Thoracic aorta (tissue), 2 donors: ENCODE measurements at regions not wholly inside any gene's neighbourhood (a gene's known extent, or its start where the extent isn't known, plus 50 kb on each side); places are given as distances from the start of the nearest gene placed in this dataset.
A peak's percentile ranks its signal among the peaks of the same experiment; 100 is the strongest.

Experiments
- ATAC-seq: fragments of 150-250 bp; one replicate; pipeline ENCODE4 v1.8.0; 2017; ENCODE audit warnings: low read depth; ENCODE audit not compliant: insufficient number of reproducible peaks, low FRiP score
- DNase-seq: peaks from one replicate; pipeline ENCODE4 v3.0.0-alpha.2; 2020; ENCODE audit warnings: low spot score
- H3K27ac ChIP-seq, 2 donors: fragments of 200-600 bp; sonication (generic); 1 replicate in 1 of 2; 2 replicates in 1 of 2; pipeline ENCODE4 v1.5.1; 2016; ENCODE audit warnings: mild to moderate bottlenecking in 2 of 2, moderate library complexity in 2 of 2
- H3K27me3 ChIP-seq: fragments of 200-600 bp; sonication (generic); replicated peaks from 2 replicates; pipeline ENCODE4 v1.6.0; 2016; ENCODE audit warnings: mild to moderate bottlenecking; ENCODE audit not compliant: insufficient read depth
- H3K36me3 ChIP-seq: fragments of 200-600 bp; sonication (generic); one replicate; pipeline ENCODE4 v1.5.1; 2016
- H3K4me1 ChIP-seq, 2 donors: fragments of 200-600 bp; sonication (generic); 1 replicate in 1 of 2; 2 replicates in 1 of 2; pipeline versions ENCODE4 v1.5.1 to v1.6.0; 2016; ENCODE audit warnings: low read depth in 2 of 2, mild to moderate bottlenecking in 1 of 2; ENCODE audit not compliant: control insufficient read depth in 1 of 2
- H3K4me3 ChIP-seq: fragments of 200-600 bp; sonication (generic); 2 replicates; pipeline ENCODE4 v1.5.1; 2016; ENCODE audit warnings: mild to moderate bottlenecking
- H3K9me3 ChIP-seq: fragments of 200-600 bp; sonication (generic); 2 replicates; pipeline ENCODE4 v1.5.1; 2016
- TF ChIP-seq, protein P1 (sequence below): fragments of 200-600 bp; sonication (generic); IDR thresholded peaks from one replicate; pipeline ENCODE4 v1.5.1; 2019; ENCODE audit warnings: antibody characterized with exemption

DNA sequence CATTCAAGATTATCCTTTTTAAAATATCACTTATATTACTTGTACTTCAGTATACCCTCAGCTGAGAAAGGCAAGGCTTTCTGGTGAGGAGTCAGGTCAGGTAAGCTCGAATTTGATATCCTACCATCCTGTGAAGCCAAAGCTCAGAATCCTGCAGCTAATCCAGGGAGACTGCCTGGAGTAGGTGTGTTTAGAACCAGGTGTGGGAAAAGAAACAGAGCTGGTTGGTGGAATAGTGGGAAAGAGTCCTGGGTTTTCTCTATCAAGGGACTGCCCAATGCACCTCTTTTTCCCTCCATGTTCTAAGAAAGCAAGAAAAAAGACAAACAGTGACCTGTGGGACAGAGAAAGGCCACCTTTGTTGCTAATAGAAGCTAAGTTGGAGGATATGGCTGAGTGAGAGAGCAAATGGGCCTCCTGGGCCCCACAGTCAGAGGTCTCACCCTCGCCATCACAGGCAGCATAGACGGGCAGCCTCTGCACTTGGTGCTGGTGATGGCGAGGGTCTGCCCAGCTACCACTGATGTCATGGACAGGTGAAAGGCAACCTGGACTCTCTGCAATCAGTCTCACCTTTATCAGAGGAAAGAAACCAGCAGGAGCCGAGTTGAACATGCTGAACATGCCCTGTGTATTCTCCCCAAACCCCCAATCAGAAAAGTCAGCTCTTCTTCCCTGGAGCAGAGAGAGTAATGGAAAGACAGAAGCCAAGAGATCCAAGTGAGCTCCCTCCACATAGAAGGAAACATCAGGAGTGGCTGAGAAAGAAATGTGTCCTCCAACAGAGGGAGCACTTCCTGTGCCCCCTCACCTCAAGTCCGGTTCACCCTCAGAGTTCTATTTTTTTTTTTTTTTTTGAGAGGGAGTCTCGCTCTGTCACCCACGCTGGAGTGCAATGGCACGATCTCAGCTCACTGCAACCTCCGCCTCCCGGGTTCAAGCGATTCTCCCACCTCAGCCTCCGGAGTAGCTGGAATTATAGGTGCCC is 491.3 kb downstream of the BUD13 start:
- no peaks in the 10 kb centered on the region for H3K27me3 ChIP-seq
- H3K4me3 ChIP-seq = no peak overlapping the region
- ATAC-seq (no peak), DNase-seq (no peak)
- TF ChIP-seq, protein P1, sequence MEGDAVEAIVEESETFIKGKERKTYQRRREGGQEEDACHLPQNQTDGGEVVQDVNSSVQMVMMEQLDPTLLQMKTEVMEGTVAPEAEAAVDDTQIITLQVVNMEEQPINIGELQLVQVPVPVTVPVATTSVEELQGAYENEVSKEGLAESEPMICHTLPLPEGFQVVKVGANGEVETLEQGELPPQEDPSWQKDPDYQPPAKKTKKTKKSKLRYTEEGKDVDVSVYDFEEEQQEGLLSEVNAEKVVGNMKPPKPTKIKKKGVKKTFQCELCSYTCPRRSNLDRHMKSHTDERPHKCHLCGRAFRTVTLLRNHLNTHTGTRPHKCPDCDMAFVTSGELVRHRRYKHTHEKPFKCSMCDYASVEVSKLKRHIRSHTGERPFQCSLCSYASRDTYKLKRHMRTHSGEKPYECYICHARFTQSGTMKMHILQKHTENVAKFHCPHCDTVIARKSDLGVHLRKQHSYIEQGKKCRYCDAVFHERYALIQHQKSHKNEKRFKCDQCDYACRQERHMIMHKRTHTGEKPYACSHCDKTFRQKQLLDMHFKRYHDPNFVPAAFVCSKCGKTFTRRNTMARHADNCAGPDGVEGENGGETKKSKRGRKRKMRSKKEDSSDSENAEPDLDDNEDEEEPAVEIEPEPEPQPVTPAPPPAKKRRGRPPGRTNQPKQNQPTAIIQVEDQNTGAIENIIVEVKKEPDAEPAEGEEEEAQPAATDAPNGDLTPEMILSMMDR = no peak
- no peaks in the 10 kb centered on the region for H3K9me3 ChIP-seq
- no peak overlapping the region for H3K27ac ChIP-seq
- H3K36me3 ChIP-seq = no peaks in the 10 kb centered on the region
- H3K4me1 ChIP-seq = no peaks in the 10 kb centered on the region

DNA sequence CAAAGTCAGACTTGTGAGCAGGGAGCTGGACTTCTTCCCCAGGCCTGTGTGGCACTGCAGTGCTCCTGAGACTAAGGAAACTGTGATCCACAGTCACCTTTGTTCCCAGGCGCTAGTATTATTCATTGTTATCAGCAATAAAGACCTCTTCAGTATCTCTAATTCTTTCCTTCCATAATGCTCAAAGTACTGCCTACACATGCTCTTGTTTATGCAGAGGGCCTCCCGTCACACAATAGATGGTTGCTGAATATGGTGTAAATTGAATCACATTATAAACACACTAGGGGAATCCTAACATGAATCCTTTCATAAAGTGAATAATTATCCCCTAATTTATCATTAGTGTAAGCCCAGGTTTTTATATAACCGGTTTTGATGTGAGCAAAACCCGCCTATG is 493.3 kb downstream of the BUD13 start:
- H3K4me3 ChIP-seq = no peak overlapping the region
- H3K9me3 ChIP-seq = no peaks in the 10 kb centered on the region
- no peaks in the 10 kb centered on the region for H3K4me1 ChIP-seq
- H3K27me3 ChIP-seq = no peaks in the 10 kb centered on the region
- DNase-seq = no peak
- TF ChIP-seq, protein P1 = no peak
- H3K27ac ChIP-seq = no peak overlapping the region
- no peak for ATAC-seq
- H3K36me3 ChIP-seq = no peaks in the 10 kb centered on the region

DNA sequence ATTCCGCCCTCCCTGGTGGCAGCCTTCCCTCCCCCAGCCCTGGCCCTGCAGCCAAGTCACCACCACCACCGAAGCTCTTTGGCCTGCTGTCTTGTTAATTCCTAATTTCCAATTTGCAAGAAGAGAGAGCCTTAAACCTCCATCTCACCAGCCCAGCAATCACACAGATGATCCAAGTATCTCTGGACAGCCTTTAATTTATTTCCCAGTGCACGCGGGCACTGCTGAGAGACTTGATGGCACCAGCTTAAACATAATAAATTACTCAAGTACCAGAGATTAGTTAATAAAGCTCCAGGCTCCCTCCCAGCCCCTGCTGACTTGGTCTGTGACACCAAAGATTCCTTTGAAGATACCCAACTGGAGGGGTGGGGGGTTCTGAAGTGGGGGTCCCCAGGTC is 494.7 kb downstream of the BUD13 start:
- TF ChIP-seq, protein P1 = no peak
- no peak for ATAC-seq
- no peaks in the 10 kb centered on the region for H3K36me3 ChIP-seq
- H3K27ac ChIP-seq = no peak overlapping the region
- no peaks in the 10 kb centered on the region for H3K9me3 ChIP-seq
- H3K4me3 ChIP-seq = no peak overlapping the region
- H3K4me1 ChIP-seq = no peaks in the 10 kb centered on the region
- H3K27me3 ChIP-seq = no peaks in the 10 kb centered on the region
- no peak for DNase-seq

DNA sequence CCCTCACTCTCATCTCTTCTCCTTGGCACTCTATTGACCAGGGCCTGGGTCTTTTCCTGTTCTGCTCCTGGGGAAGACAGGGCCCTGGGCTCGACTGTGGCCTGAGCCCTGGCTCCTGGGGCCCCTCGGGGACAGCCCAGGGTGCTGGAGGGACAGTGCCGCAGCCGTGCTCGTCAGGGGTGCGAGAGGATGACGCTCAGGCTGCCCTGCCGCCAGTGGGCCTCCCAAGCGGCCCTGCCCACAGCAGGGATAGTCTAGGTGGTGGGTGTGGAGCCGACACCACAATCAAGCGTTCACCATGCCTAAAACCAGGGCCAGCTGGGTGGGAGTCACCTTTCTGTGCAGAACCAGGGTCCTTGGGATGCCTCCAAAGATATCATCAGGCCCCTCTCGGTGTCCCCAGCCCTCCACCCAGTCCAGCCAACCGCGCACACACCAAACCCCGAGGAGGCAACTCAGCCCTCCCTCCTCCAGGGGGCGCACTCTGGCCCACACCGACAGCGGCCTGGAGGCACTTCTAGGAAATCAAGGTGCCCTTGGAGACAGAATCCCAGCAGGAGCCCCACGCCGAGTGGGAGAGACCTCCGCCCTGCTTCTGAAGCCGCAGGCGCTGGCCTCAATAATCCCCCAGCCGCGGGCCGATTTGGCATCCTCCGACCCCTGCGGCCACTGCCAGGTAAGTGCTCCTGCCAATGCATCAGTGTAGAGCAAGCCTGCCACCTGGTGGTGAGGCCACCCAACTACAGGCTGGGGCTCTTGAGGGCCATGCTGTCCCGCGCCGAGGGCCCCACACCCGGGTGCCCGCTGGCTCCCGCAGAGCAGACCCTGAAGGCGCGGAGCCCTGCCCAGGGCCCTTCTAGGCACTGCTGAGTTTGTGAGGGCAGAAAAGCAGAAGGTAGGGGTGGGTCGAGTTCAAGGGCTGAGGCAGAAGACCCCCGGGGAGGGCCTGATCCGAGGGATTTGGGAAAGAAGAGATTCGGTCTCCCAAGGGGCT is 496.4 kb downstream of the BUD13 start:
- Histone ChIP-seq H3K27me3 (no peaks in the 10 kb centered on the region), H3K36me3 (no peaks in the 10 kb centered on the region), H3K9me3 (no peaks in the 10 kb centered on the region), H3K4me3 (peak overlapping the region; percentile 42), H3K27ac (no peak overlapping the region), H3K4me1 (no peaks in the 10 kb centered on the region)
- ATAC-seq (no peak), DNase-seq (no peak)
- TF ChIP-seq, protein P1 = peak; percentile 20

DNA sequence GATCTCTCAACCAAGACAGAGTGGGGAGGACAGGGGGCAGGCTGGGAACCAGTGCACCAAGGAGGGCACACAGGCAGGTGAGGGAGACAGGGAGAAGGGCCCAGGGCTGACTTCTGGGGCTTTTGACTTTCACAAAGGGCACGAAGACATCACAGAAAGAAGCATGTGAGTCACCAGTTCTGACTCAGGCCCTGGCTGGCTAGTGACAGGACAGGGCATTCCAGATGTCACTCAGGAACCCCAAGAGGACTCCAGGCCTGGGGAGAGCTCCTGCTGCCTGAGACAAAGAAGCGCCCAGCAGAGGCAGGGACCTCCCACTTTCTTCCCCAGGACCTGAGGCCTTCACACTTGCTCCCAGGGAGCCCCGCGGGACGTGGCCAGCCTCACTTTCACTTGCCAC is 497.2 kb downstream of the BUD13 start:
- no peak overlapping the region for H3K4me3 ChIP-seq
- H3K9me3 ChIP-seq = no peaks in the 10 kb centered on the region
- DNase-seq = no peak
- no peaks in the 10 kb centered on the region for H3K27me3 ChIP-seq
- TF ChIP-seq, protein P1 = no peak
- no peak for ATAC-seq
- H3K36me3 ChIP-seq = no peaks in the 10 kb centered on the region
- H3K27ac ChIP-seq = no peak overlapping the region
- no peaks in the 10 kb centered on the region for H3K4me1 ChIP-seq
